ENCODE measurements at regions not wholly inside any gene's neighbourhood (a gene's known extent, or its start where the extent isn't known, plus 50 kb on each side); places are given as distances from the start of the nearest gene placed in this dataset.

- Histone ChIP-seq H3K9ac (ENCODE audit: low read depth in 1 of 2, low read length in 2 of 2) (no peak overlapping the region), H3K27ac (ENCODE audit: low read depth in 2 of 2, low read length in 2 of 2) (no peak overlapping the region), H3K9me3 (ENCODE audit: control insufficient read depth in 2 of 2, low read length in 2 of 2) (no peaks in the 10 kb centered on the region), H3K27me3 (ENCODE audit: control insufficient read depth in 2 of 2, insufficient read depth in 2 of 2, low read length in 2 of 2) (peaks cover 6 to 10% of the 10 kb centered on the region in 2 donors), H3K4me3 (ENCODE audit: low read length in 2 of 2) (no peak overlapping the region), H3K36me3 (ENCODE audit: control insufficient read depth in 2 of 2, insufficient read depth in 2 of 2, low read length in 2 of 2) (no peaks in the 10 kb centered on the region), H3K4me1 (ENCODE audit: control insufficient read depth in 2 of 2, insufficient read depth in 2 of 2, low read length in 2 of 2) (no peaks in the 10 kb centered on the region)
These were observed 73.5 kb upstream of the RUNX3 start for GRCh38 chr1:25003457-25004190.

- Histone ChIP-seq H3K9ac (ENCODE audit: low read depth in 1 of 2, low read length in 2 of 2) (no peak overlapping the region), H3K27me3 (ENCODE audit: control insufficient read depth in 2 of 2, insufficient read depth in 2 of 2, low read length in 2 of 2) (peaks cover 4 to 10% of the 10 kb centered on the region in 2 donors), H3K9me3 (ENCODE audit: control insufficient read depth in 2 of 2, low read length in 2 of 2) (no peaks in the 10 kb centered on the region), H3K4me1 (ENCODE audit: control insufficient read depth in 2 of 2, insufficient read depth in 2 of 2, low read length in 2 of 2) (no peaks in the 10 kb centered on the region), H3K36me3 (ENCODE audit: control insufficient read depth in 2 of 2, insufficient read depth in 2 of 2, low read length in 2 of 2) (no peaks in the 10 kb centered on the region), H3K4me3 (ENCODE audit: low read length in 2 of 2) (no peak overlapping the region), H3K27ac (ENCODE audit: low read depth in 2 of 2, low read length in 2 of 2) (no peak overlapping the region)
These were observed 72.9 kb upstream of the RUNX3 start for GRCh38 chr1:25003000-25003399.

GRCh38 chr1:25001125-25001915, 71.2 kb upstream of the RUNX3 start:
- Histone ChIP-seq H3K9ac (ENCODE audit: low read depth in 1 of 2, low read length in 2 of 2) (no peak overlapping the region), H3K4me1 (ENCODE audit: control insufficient read depth in 2 of 2, insufficient read depth in 2 of 2, low read length in 2 of 2) (no peaks in the 10 kb centered on the region), H3K4me3 (ENCODE audit: low read length in 2 of 2) (no peak overlapping the region), H3K27me3 (ENCODE audit: control insufficient read depth in 2 of 2, insufficient read depth in 2 of 2, low read length in 2 of 2) (peaks cover 0 to 3% of the 10 kb centered on the region in 2 donors), H3K36me3 (ENCODE audit: control insufficient read depth in 2 of 2, insufficient read depth in 2 of 2, low read length in 2 of 2) (no peaks in the 10 kb centered on the region), H3K9me3 (ENCODE audit: control insufficient read depth in 2 of 2, low read length in 2 of 2) (no peaks in the 10 kb centered on the region), H3K27ac (ENCODE audit: low read depth in 2 of 2, low read length in 2 of 2) (no peak overlapping the region)

GRCh38 chr1:24999906-25000305, 69.8 kb upstream of the RUNX3 start:
- Histone ChIP-seq H3K4me1 (ENCODE audit: control insufficient read depth in 2 of 2, insufficient read depth in 2 of 2, low read length in 2 of 2) (no peaks in the 10 kb centered on the region), H3K4me3 (ENCODE audit: low read length in 2 of 2) (no peak overlapping the region), H3K9ac (ENCODE audit: low read depth in 1 of 2, low read length in 2 of 2) (no peak overlapping the region), H3K27me3 (ENCODE audit: control insufficient read depth in 2 of 2, insufficient read depth in 2 of 2, low read length in 2 of 2) (no peaks in the 10 kb centered on the region), H3K36me3 (ENCODE audit: control insufficient read depth in 2 of 2, insufficient read depth in 2 of 2, low read length in 2 of 2) (no peaks in the 10 kb centered on the region), H3K9me3 (ENCODE audit: control insufficient read depth in 2 of 2, low read length in 2 of 2) (no peaks in the 10 kb centered on the region), H3K27ac (ENCODE audit: low read depth in 2 of 2, low read length in 2 of 2) (no peak overlapping the region)

- no peaks in the 10 kb centered on the region for H3K27me3 ChIP-seq (ENCODE audit: control insufficient read depth in 2 of 2, insufficient read depth in 2 of 2, low read length in 2 of 2)
- H3K4me1 ChIP-seq (ENCODE audit: control insufficient read depth in 2 of 2, insufficient read depth in 2 of 2, low read length in 2 of 2): peaks cover 0 to under 1% of the 10 kb centered on the region in 2 donors
- H3K4me3 ChIP-seq (ENCODE audit: low read length in 2 of 2): no peak overlapping the region
- no peaks in the 10 kb centered on the region for H3K36me3 ChIP-seq (ENCODE audit: control insufficient read depth in 2 of 2, insufficient read depth in 2 of 2, low read length in 2 of 2)
- H3K9ac ChIP-seq (ENCODE audit: low read depth in 1 of 2, low read length in 2 of 2): no peak overlapping the region
- no peak overlapping the region for H3K27ac ChIP-seq (ENCODE audit: low read depth in 2 of 2, low read length in 2 of 2)
- H3K9me3 ChIP-seq (ENCODE audit: control insufficient read depth in 2 of 2, low read length in 2 of 2): no peaks in the 10 kb centered on the region
These were observed 69.3 kb upstream of the RUNX3 start for GRCh38 chr1:24999426-24999825.

GRCh38 chr1:24998563-24999245, 68.6 kb upstream of the RUNX3 start:
- Histone ChIP-seq H3K4me3 (ENCODE audit: low read length in 2 of 2) (no peak overlapping the region), H3K9me3 (ENCODE audit: control insufficient read depth in 2 of 2, low read length in 2 of 2) (no peaks in the 10 kb centered on the region), H3K36me3 (ENCODE audit: control insufficient read depth in 2 of 2, insufficient read depth in 2 of 2, low read length in 2 of 2) (no peaks in the 10 kb centered on the region), H3K27ac (ENCODE audit: low read depth in 2 of 2, low read length in 2 of 2) (no peak overlapping the region), H3K27me3 (ENCODE audit: control insufficient read depth in 2 of 2, insufficient read depth in 2 of 2, low read length in 2 of 2) (no peaks in the 10 kb centered on the region), H3K4me1 (ENCODE audit: control insufficient read depth in 2 of 2, insufficient read depth in 2 of 2, low read length in 2 of 2) (peaks cover 0 to 3% of the 10 kb centered on the region in 2 donors), H3K9ac (ENCODE audit: low read depth in 1 of 2, low read length in 2 of 2) (no peak overlapping the region)

- H3K4me1 ChIP-seq (ENCODE audit: control insufficient read depth in 2 of 2, insufficient read depth in 2 of 2, low read length in 2 of 2): peaks cover 0 to 3% of the 10 kb centered on the region in 2 donors
- H3K9ac ChIP-seq (ENCODE audit: low read depth in 1 of 2, low read length in 2 of 2): no peak overlapping the region
- H3K36me3 ChIP-seq (ENCODE audit: control insufficient read depth in 2 of 2, insufficient read depth in 2 of 2, low read length in 2 of 2): no peaks in the 10 kb centered on the region
- H3K27ac ChIP-seq (ENCODE audit: low read depth in 2 of 2, low read length in 2 of 2): no peak overlapping the region
- no peaks in the 10 kb centered on the region for H3K9me3 ChIP-seq (ENCODE audit: control insufficient read depth in 2 of 2, low read length in 2 of 2)
- no peaks in the 10 kb centered on the region for H3K27me3 ChIP-seq (ENCODE audit: control insufficient read depth in 2 of 2, insufficient read depth in 2 of 2, low read length in 2 of 2)
- no peak overlapping the region for H3K4me3 ChIP-seq (ENCODE audit: low read length in 2 of 2)
These were observed 67.2 kb upstream of the RUNX3 start for GRCh38 chr1:24996983-24997893.

GRCh38 chr1:24996456-24996855, 66.4 kb upstream of the RUNX3 start:
- peaks cover 0 to 6% of the 10 kb centered on the region in 2 donors for H3K4me1 ChIP-seq (ENCODE audit: control insufficient read depth in 2 of 2, insufficient read depth in 2 of 2, low read length in 2 of 2)
- H3K27ac ChIP-seq (ENCODE audit: low read depth in 2 of 2, low read length in 2 of 2): no peak overlapping the region
- H3K9ac ChIP-seq (ENCODE audit: low read depth in 1 of 2, low read length in 2 of 2): no peak overlapping the region
- no peaks in the 10 kb centered on the region for H3K27me3 ChIP-seq (ENCODE audit: control insufficient read depth in 2 of 2, insufficient read depth in 2 of 2, low read length in 2 of 2)
- H3K36me3 ChIP-seq (ENCODE audit: control insufficient read depth in 2 of 2, insufficient read depth in 2 of 2, low read length in 2 of 2): no peaks in the 10 kb centered on the region
- no peaks in the 10 kb centered on the region for H3K9me3 ChIP-seq (ENCODE audit: control insufficient read depth in 2 of 2, low read length in 2 of 2)
- no peak overlapping the region for H3K4me3 ChIP-seq (ENCODE audit: low read length in 2 of 2)

GRCh38 chr1:24995661-24996060, 65.6 kb upstream of the RUNX3 start:
- Histone ChIP-seq H3K9ac (ENCODE audit: low read depth in 1 of 2, low read length in 2 of 2) (no peak overlapping the region), H3K4me1 (ENCODE audit: control insufficient read depth in 2 of 2, insufficient read depth in 2 of 2, low read length in 2 of 2) (peaks cover 0 to 6% of the 10 kb centered on the region in 2 donors), H3K27me3 (ENCODE audit: control insufficient read depth in 2 of 2, insufficient read depth in 2 of 2, low read length in 2 of 2) (peaks cover 0 to 3% of the 10 kb centered on the region in 2 donors), H3K36me3 (ENCODE audit: control insufficient read depth in 2 of 2, insufficient read depth in 2 of 2, low read length in 2 of 2) (no peaks in the 10 kb centered on the region), H3K9me3 (ENCODE audit: control insufficient read depth in 2 of 2, low read length in 2 of 2) (no peaks in the 10 kb centered on the region), H3K27ac (ENCODE audit: low read depth in 2 of 2, low read length in 2 of 2) (no peak overlapping the region), H3K4me3 (ENCODE audit: low read length in 2 of 2) (no peak overlapping the region)
